AG09309 (cell line): ENCODE measurements at regions not wholly inside any gene's neighbourhood (a gene's known extent, or its start where the extent isn't known, plus 50 kb on each side); places are given as distances from the start of the nearest gene placed in this dataset.

ENCODE experiments used
- DNase-seq: peaks from one replicate; pipeline ENCODE4 v3.0.0-alpha.2; 2010; ENCODE audit warnings: low read depth
- H3K4me3 ChIP-seq: 2 replicates; pipeline ENCODE4 v1.5.1; 2011; ENCODE audit warnings: mild to moderate bottlenecking, low read depth, low read length, moderate library complexity; ENCODE audit not compliant: control insufficient read depth
- TF ChIP-seq, protein P1 (sequence below): IDR thresholded peaks from 2 replicates; pipeline ENCODE4 v1.5.1; 2011; ENCODE audit warnings: mild to moderate bottlenecking, low read depth, low read length, inconsistent platforms; ENCODE audit not compliant: insufficient read depth, control insufficient read depth; ENCODE audit errors: missing control alignments

DNA sequence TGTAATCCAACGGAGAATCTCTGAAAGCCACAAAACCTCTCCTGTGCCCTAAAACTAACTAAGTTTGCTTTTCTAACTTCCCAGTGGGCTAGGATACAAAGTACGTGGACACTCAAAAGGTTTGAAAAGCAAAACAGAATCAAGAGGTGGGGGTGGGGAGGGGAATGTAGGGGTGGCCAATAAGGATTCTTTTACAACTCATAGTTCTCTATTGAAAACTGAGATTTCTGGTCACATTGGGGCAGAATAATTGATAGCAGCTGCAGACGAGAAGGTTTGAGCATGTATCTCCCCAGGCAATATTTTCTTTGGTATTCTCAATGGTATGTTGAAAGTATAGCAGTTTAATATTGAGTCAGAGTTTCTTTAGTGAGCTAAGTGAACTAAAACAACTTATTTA, 376.7 kb upstream of the CITED2 start:
- peak; percentile 83 for DNase-seq

DNA sequence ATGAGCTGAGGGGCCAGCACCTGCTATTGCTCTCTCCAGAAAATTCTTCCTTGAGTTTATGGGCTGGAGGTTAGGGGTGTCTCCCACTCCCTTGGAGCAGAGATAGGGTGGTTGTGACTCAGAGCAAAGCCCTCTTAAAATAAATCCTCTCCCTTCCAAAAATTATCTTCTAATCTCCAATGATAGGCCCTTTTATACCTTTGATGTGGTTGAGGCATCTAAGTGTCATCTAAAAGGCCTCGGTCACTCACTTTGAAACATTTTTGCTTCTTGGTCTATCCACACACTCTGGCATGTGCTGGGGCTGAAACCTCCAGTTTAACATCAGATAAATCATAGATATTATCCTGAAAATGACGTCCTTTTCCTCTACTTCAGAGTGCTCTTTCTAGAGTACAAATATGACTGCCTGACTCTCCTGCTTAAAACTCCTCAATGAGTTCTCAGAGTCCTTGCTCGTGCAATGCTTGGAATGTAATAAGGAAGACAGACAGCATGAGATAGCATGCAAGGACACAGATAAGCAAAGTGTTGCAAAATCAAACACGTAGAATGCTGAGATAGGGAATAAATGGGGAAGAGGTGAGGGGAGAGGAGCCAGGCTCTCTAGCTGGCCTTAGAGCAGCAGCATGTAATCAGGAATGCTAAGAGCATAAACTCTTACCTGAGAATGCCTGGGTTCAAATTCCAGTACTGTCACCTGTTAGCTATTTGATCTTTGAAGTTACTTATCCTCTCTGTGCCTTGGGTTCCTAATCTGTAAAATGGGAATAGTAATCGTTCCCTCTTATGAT, 374.1 kb upstream of the CITED2 start:
- TF ChIP-seq, protein P1, sequence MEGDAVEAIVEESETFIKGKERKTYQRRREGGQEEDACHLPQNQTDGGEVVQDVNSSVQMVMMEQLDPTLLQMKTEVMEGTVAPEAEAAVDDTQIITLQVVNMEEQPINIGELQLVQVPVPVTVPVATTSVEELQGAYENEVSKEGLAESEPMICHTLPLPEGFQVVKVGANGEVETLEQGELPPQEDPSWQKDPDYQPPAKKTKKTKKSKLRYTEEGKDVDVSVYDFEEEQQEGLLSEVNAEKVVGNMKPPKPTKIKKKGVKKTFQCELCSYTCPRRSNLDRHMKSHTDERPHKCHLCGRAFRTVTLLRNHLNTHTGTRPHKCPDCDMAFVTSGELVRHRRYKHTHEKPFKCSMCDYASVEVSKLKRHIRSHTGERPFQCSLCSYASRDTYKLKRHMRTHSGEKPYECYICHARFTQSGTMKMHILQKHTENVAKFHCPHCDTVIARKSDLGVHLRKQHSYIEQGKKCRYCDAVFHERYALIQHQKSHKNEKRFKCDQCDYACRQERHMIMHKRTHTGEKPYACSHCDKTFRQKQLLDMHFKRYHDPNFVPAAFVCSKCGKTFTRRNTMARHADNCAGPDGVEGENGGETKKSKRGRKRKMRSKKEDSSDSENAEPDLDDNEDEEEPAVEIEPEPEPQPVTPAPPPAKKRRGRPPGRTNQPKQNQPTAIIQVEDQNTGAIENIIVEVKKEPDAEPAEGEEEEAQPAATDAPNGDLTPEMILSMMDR: no peak
- no peak overlapping the region for H3K4me3 ChIP-seq
- DNase-seq: no peak

More for the DNA sequence above, 376.7 kb upstream of the CITED2 start:
- H3K4me3 ChIP-seq: no peak overlapping the region
- TF ChIP-seq, protein P1: no peak

DNA sequence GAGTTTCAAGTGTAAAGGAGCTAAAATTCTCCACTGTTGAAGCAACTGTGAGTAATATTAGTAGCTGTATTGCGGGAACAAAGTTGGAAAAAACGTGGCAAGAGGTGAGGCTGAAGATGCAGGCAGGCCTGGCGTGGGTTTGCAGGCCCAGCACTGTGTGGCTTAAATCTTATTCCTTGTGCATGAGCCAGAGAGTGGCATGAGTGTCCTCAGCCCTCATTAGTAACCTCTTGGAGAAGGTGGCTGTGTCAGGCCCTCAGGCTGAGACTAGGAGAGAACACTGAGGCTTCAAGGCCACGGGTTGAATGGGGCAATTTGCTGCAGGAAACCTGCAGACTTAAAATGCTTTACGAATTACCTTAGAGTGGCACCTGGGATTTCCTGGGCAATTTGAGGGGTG, 372.7 kb upstream of the CITED2 start:
- no peak overlapping the region for H3K4me3 ChIP-seq
- DNase-seq: no peak
- TF ChIP-seq, protein P1: no peak

DNA sequence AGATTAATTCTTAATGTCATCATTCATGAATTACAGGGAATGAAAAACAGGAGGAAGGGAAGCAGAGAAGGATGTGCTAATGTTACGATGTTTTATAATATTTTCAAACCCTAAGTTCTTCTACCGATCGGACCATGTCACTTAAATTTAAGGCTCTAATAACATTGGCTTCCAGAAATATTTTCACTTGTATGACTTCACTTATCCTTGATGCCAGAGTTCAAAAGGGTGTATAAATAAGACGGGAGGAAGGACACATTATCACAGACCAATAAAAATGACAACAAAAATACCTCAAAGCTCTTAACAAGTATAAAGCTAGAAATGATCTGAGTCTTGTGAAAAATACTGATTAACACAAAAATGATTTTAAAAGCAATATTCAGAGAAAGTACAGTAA, 370.4 kb upstream of the CITED2 start:
- TF ChIP-seq, protein P1: no peak
- H3K4me3 ChIP-seq: no peak overlapping the region
- DNase-seq: no peak

DNA sequence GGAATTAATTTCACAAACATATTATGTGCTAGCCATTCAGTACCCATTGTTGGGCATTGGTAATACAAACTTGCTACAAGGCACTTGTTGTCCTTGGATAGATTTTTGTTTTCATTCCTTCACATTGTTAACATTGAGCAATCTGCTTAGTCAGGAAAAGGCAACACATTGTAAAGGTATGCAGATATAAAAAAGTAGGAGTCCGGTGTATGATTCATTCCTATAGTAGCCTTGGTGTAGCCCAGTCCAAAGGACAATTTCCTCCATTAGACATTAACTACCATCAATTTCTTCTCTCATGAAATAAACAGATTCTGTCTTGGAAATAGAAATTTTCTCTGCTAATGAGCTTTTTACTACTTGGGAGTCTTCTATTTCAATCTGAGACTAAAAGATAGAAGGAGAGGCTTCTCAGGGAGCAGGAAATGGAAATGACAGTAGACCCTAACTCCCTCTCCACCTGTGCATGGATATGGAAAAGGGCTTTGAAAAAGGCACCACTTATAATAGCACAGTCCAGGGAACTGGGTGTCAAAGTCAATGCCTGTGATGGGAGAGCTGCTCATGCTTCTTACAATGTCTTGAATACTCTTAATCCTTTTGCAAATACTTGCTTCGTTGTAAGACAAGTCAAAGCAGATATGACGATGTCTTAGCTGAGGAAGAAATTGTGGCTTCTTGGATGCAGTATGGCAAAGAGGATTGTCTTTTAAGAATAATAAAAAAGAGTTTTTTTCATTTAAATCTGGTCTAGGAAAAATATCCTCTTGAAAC, 369.4 kb upstream of the CITED2 start:
- DNase-seq: peak; percentile 88
- H3K4me3 ChIP-seq: no peak overlapping the region
- TF ChIP-seq, protein P1: no peak

DNA sequence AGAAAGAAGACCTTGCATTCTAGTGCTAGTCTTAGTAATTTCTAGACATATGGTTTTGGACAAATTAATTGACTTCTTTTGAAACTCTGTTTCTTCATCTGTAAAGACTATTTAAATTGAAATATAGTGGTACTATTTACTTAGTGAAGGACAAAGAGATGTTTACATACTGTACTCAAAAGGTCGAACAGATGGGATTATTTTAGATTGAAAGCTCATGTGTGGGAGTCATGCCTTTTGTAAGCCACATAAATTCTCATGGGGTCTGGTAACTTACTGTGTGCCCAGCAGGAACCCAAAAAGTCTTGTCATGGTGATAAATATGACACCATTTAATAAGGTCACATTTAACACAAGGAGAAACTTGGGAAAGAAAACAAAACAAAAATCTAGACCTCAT, 368.2 kb upstream of the CITED2 start:
- TF ChIP-seq, protein P1: no peak
- H3K4me3 ChIP-seq: no peak overlapping the region
- DNase-seq: no peak
